ENCODE measurements at regions not wholly inside any gene's neighbourhood (a gene's known extent, or its start where the extent isn't known, plus 50 kb on each side); places are given as distances from the start of the nearest gene placed in this dataset.

- DNase-seq (ENCODE audit: low read depth) = no peak
Measured at GRCh38 chr3:3686907-3687648, 112.2 kb upstream of the LRRN1 start.

DNA sequence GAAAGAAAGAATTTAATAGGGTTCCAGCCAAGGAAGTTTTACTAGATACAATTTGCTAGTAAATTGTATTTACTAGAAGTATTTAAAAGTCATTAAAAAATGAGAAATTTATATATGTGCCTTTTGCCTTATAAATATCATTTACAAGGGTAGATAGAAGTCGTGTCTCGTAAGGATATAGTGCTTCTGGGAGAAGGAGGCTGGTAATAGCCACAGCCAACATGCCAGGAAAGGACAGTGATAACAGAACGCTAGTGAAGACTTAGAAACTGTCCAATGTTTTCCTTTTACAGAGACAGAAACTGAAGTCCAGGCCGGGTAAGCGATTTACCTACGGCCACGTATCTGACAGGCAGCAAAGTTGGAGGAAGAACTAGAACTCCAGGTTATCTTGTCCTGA, 113.5 kb upstream of the LRRN1 start:
- DNase-seq (ENCODE audit: low read depth) = no peak

GRCh38 chr3:3683261-3683660, 116.0 kb upstream of the LRRN1 start:
- peak; percentile 74 for DNase-seq (ENCODE audit: low read depth)

GRCh38 chr3:3675801-3676200, 123.4 kb upstream of the LRRN1 start:
- DNase-seq (ENCODE audit: low read depth) = no peak

- no peak for DNase-seq (ENCODE audit: low read depth)
Measured at GRCh38 chr3:3675186-3675585, 124.0 kb upstream of the LRRN1 start.

DNA sequence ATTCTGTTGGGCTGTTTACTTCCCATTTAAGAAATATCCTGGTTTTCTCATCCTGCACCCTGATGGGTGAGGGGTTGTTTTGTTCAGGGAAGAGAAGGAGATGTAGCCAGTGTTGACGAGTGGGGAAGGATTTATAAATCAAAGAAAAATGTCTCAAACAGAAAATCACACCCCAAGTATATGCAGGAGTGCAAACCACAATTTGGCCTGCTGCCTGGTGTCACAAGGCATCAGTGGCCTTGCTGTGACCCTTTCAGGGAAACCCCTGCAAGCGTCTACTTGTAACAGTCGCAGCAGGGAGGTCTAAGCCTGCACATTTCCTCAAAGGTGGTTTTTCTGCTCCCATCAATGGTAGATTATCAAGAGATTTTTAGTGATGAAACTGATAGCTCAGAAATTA, 132.6 kb upstream of the LRRN1 start:
- no peak for DNase-seq (ENCODE audit: low read depth)

- DNase-seq (ENCODE audit: low read depth) = no peak
Measured at GRCh38 chr3:3665961-3666640, 133.1 kb upstream of the LRRN1 start.

DNA sequence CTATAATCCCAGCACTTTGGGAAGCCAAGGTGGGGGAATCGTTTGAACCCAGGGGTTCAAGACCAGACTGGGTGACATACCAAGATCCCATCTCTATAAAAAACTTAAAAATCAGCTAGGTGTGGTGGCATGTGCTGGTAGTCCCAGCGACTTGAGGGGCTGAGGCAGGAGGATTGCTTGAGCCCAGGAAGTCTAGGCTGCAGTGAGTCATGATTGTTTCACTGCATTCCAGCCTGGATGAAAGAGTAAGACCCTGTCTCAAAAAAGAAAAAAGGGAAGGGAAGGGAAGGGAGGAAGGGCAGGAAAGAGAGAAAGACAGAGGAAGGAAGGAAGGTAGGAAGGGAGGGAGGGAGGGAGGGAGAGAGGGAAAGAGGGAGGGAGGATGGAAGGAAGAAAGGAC, 133.7 kb upstream of the LRRN1 start:
- peak; percentile 83 for DNase-seq (ENCODE audit: low read depth)

GRCh38 chr3:3664935-3665334, 134.3 kb upstream of the LRRN1 start:
- DNase-seq (ENCODE audit: low read depth) = peak; percentile 74

DNA sequence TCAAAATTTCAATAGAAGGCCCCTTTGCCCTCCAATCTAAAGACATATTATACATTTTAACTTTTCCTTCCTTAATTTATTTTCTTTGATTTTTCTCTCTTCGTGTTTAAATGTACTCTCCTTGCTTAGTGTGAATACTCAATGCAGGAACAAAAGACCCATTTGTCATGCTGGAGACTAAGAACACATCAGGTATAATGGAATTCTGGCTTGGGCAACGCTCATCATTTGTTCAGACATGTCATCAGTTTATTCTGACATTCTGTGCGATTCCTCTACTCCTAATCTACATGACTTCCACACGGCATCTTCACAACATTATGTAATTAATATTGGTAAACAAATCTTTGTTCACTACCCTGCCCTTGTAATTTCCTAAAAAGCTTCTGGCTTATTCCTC, 136.6 kb upstream of the LRRN1 start:
- DNase-seq (ENCODE audit: low read depth) = no peak

GRCh38 chr3:3654916-3655315, 144.3 kb upstream of the LRRN1 start:
- DNase-seq (ENCODE audit: low read depth) = no peak

- peak; percentile 44 for DNase-seq (ENCODE audit: low read depth)
Measured at GRCh38 chr3:3648988-3649679, 150.1 kb upstream of the LRRN1 start.

DNA sequence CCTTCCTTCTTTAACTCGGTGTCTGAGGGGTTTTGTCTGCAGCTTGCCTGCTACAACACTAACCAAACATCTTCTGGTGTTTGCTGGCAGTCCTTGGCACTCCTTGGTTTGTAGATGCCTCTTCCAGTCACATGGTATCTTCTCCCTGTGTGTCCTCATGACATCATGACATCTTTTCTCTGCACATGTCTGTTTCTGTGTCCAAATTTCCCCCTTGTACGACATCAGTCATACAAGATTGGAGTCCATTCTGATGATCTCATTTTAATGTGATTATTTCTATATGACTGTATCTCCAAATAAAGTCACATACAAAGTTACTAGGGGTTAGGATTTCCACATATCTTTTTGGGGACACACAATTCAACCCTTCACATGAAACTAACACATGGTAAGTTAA, 152.3 kb upstream of the LRRN1 start:
- DNase-seq (ENCODE audit: low read depth) = no peak

- peak; percentile 15 for DNase-seq (ENCODE audit: low read depth)
Measured at GRCh38 chr3:3646103-3646844, 153.0 kb upstream of the LRRN1 start.

GRCh38 chr3:3641877-3642455, 157.3 kb upstream of the LRRN1 start:
- DNase-seq (ENCODE audit: low read depth) = no peak

- DNase-seq (ENCODE audit: low read depth) = no peak
Measured at GRCh38 chr3:3639078-3639477, 160.2 kb upstream of the LRRN1 start.

- no peak for DNase-seq (ENCODE audit: low read depth)
Measured at GRCh38 chr3:3636815-3637214, 162.4 kb upstream of the LRRN1 start.

DNA sequence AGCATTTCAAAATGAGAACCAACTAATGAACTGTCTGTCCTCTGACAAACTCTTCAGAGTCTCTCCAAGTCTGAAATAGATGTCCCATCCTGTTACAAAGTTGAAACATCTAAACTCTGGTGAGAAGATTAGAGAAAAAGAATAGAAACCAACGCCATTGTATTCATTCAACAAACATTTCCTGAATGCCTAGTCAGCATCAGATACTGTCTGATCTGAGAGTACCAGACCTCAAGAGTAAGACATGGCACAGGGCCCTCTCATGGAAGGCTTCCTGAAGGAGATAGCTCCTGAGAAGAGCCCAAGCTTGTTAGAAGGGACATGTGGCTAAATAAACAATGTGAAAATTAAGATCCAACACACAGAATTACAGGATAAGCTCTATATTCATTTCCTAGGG, 164.1 kb upstream of the LRRN1 start:
- no peak for DNase-seq (ENCODE audit: low read depth)

DNA sequence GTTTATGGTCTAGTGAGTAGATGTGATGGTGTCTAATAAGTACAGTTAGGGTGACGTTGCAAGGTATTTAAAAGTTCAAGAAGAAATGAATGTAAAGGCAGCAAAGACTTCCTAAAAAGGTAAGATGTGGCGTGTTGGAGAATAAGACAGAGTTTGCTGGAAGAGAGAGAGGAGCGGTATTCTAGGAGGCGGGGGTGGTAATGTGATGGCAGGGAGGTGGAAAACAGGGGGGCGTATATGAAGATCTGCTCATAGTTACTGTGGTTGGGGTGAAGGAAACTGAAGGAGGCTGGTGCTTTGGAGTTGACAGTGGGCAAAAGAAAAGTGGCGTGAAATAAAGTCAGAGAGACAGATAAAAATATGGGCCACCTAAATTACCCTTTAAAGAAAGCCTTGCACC, 164.9 kb upstream of the LRRN1 start:
- no peak for DNase-seq (ENCODE audit: low read depth)

DNA sequence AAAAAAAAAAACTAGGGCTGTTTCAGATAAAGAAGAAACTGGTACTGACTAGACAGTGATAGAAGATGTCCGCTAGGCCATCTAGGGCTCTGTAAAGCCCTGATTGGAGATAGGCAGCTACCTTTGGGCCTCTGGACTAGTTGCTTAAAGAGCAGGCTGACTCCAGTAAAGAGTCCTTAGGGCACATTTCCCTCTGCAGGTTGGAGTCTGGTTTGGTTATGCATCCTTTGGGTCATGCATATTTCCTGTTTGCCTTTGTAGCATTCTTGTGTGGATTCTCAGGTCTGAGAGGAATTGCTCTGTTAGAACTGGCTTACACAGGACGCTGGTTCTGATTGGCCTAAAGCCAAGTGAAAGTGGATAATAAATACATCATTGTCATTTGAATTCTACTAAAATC, 165.5 kb upstream of the LRRN1 start:
- peak; percentile 6 for DNase-seq (ENCODE audit: low read depth)

GRCh38 chr3:3632449-3632848, 166.8 kb upstream of the LRRN1 start:
- no peak for DNase-seq (ENCODE audit: low read depth)

DNA sequence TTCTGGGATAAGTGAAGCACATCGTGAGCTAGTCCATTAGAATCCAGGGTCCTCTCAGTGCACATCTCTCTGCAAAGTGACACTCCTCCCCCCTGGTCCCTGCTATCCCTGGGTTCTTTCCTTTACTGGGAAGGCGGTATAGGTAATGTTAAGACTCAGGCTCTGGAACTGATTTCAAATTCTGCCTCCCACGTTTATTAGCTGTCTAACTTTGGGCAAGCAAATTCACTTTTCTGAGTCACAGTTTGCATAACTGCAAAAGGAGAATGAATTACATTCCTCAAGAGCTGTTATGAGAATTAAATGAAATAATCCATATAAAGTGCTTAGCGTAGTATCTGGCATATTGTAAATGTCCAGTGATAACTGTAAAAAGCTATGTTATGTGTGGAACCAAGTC, 168.1 kb upstream of the LRRN1 start:
- DNase-seq (ENCODE audit: low read depth) = no peak

Measured in HT1080 (cell line).